ENCODE measurements at regions not wholly inside any gene's neighbourhood (a gene's known extent, or its start where the extent isn't known, plus 50 kb on each side); places are given as distances from the start of the nearest gene placed in this dataset.

DNA sequence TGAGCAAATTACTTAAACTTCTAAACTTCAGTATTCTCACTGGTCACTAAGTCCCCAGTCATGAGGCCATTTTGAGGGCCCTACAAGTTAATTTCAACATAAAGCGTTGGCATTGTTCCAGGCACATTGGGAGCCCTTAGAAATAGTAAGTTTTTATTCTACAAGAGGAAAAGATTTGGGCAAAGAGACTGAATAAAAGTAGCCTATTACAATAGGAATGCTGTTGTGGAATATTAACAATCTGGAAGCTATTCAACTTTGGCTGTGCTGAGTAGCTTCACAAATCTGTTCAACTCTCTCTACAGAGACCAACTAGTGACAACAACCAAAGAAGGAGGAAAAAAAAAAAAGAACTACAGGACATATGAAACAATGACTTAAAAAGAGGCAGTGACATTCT lies 1287.5 kb upstream of the NXPH2 start:
- Histone ChIP-seq H3K4me1 (no peaks in the 10 kb centered on the region), H3K36me3 (no peaks in the 10 kb centered on the region), H3K27ac (no peak overlapping the region), H3K9me3 (no peaks in the 10 kb centered on the region), H3K4me3 (no peak overlapping the region), H3K27me3 (no peaks in the 10 kb centered on the region)
- DNase-seq (ENCODE audit: extremely low spot score in 2 of 2), result no peak
- TF ChIP-seq CTCF (IDR thresholded peaks at IDR 0.05) (no peak), POLR2AphosphoS5 (IDR thresholded peaks at IDR 0.05; ENCODE audit: insufficient read depth in 1 of 2, low read depth in 1 of 2) (no peak), POLR2A (IDR thresholded peaks at IDR 0.05) (no peak)
- intact Hi-C loops (cut with DNase I), result no loop called here

GRCh38 chr2:140064243-140064642 lies 1284.1 kb upstream of the NXPH2 start:
- Histone ChIP-seq H3K9me3 (no peaks in the 10 kb centered on the region), H3K36me3 (no peaks in the 10 kb centered on the region), H3K27me3 (no peaks in the 10 kb centered on the region), H3K4me1 (no peaks in the 10 kb centered on the region), H3K4me3 (no peak overlapping the region), H3K27ac (no peak overlapping the region)
- intact Hi-C loops (cut with DNase I), result no loop called here
- TF ChIP-seq CTCF (IDR thresholded peaks at IDR 0.05), result no peak
- TF ChIP-seq POLR2AphosphoS5 (IDR thresholded peaks at IDR 0.05; ENCODE audit: insufficient read depth in 1 of 2, low read depth in 1 of 2), result no peak
- TF ChIP-seq POLR2A (IDR thresholded peaks at IDR 0.05), result no peak
- DNase-seq (ENCODE audit: extremely low spot score in 2 of 2), result no peak

DNA sequence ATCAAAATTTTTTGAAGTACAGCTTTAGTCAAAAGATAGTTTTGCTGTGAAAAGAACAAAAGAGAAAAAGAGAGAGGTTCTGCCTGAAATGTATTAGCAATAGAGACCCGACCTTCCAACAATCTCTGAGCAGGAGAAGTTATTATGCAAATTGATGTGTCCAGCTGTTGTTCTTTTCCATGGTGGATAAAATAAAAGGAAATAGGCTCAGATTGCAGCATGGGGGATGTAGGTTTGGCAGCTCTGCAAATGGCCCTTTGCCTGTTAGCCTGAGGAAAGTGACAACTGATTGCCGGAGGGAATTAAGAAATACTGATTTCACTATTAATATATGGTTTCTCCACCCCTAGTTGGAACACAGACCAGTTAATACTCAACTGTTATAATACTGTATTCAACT lies 1283.2 kb upstream of the NXPH2 start:
- DNase-seq (ENCODE audit: extremely low spot score in 2 of 2), result no peak

GRCh38 chr2:140061240-140061639 lies 1281.0 kb upstream of the NXPH2 start:
- Histone ChIP-seq H3K27ac (no peak overlapping the region), H3K4me1 (no peaks in the 10 kb centered on the region), H3K27me3 (no peaks in the 10 kb centered on the region), H3K36me3 (no peaks in the 10 kb centered on the region), H3K9me3 (no peaks in the 10 kb centered on the region), H3K4me3 (no peak overlapping the region)
- intact Hi-C loops (cut with DNase I), result no loop called here
- no peak for DNase-seq (ENCODE audit: extremely low spot score in 2 of 2)
- TF ChIP-seq POLR2A (IDR thresholded peaks at IDR 0.05), result no peak
- no peak for TF ChIP-seq CTCF (IDR thresholded peaks at IDR 0.05)
- no peak for TF ChIP-seq POLR2AphosphoS5 (IDR thresholded peaks at IDR 0.05; ENCODE audit: insufficient read depth in 1 of 2, low read depth in 1 of 2)

More for the DNA sequence above, 1283.2 kb upstream of the NXPH2 start:
- Histone ChIP-seq H3K4me1 (no peaks in the 10 kb centered on the region), H3K9me3 (no peaks in the 10 kb centered on the region), H3K36me3 (no peaks in the 10 kb centered on the region), H3K27me3 (no peaks in the 10 kb centered on the region), H3K4me3 (no peak overlapping the region), H3K27ac (no peak overlapping the region)
- no peak for TF ChIP-seq POLR2A (IDR thresholded peaks at IDR 0.05)
- TF ChIP-seq CTCF (IDR thresholded peaks at IDR 0.05), result no peak
- TF ChIP-seq POLR2AphosphoS5 (IDR thresholded peaks at IDR 0.05; ENCODE audit: insufficient read depth in 1 of 2, low read depth in 1 of 2), result no peak
- intact Hi-C loops (cut with DNase I), result no loop called here

DNA sequence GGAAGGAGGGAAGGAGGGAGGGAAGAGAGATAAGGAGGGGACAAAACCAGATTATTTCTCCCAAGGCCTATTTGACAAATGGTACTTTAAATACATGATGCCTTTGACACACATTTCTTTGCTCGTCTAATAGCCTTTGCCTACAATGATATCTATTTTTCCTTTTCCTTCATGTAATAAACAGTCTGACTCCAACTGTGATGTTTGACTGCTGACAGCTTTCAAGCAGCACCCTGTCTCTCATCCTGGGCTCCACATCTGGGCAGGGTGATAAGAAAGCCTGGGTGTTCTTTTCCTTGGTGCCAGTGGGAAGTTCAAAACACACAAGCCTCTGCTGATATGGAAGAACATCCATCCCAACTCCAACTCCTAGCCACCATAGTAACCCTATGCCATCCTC lies 1277.7 kb upstream of the NXPH2 start:
- H3K9me3 ChIP-seq, result no peaks in the 10 kb centered on the region
- no peaks in the 10 kb centered on the region for H3K36me3 ChIP-seq
- no peak for DNase-seq (ENCODE audit: extremely low spot score in 2 of 2)
- H3K4me3 ChIP-seq, result no peak overlapping the region
- no peak overlapping the region for H3K27ac ChIP-seq
- H3K27me3 ChIP-seq, result no peaks in the 10 kb centered on the region
- TF ChIP-seq CTCF (IDR thresholded peaks at IDR 0.05) (no peak), POLR2AphosphoS5 (IDR thresholded peaks at IDR 0.05; ENCODE audit: insufficient read depth in 1 of 2, low read depth in 1 of 2) (no peak), POLR2A (IDR thresholded peaks at IDR 0.05) (no peak)
- H3K4me1 ChIP-seq, result no peaks in the 10 kb centered on the region
- intact Hi-C loops (cut with DNase I), result no loop called here

All from vagina (tissue), 2 donors.